ENCODE measurements at regions not wholly inside any gene's neighbourhood (a gene's known extent, or its start where the extent isn't known, plus 50 kb on each side); places are given as distances from the start of the nearest gene placed in this dataset.

DNA sequence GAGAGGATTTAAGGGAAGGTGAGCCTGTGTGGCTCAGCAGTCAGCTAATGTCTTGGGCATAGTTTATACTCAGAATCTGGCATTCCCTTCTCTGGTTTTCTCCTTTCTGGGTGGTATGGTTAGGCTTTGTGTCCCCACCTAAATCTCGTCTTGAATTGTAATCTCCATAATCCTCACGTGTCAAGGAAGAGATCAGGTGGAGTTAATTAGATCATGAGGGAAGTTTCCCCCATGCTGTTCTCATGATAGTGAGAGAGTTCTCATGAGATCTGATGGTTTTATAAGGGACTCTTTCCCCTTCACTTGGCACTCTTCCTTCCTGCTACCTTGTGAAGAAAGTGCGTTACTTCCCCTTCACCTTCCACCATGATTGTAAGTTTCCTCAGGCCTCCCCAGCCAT lies 169.8 kb upstream of the PELI2 start:
- TF ChIP-seq JUND (IDR thresholded peaks at IDR 0.05), result no peak
- no peak for TF ChIP-seq HNF4A (conservative IDR thresholded peaks at IDR 0.05)
- TF ChIP-seq, protein P1, sequence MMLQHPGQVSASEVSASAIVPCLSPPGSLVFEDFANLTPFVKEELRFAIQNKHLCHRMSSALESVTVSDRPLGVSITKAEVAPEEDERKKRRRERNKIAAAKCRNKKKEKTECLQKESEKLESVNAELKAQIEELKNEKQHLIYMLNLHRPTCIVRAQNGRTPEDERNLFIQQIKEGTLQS (IDR thresholded peaks at IDR 0.05), result no peak
- TF ChIP-seq, protein P2, sequence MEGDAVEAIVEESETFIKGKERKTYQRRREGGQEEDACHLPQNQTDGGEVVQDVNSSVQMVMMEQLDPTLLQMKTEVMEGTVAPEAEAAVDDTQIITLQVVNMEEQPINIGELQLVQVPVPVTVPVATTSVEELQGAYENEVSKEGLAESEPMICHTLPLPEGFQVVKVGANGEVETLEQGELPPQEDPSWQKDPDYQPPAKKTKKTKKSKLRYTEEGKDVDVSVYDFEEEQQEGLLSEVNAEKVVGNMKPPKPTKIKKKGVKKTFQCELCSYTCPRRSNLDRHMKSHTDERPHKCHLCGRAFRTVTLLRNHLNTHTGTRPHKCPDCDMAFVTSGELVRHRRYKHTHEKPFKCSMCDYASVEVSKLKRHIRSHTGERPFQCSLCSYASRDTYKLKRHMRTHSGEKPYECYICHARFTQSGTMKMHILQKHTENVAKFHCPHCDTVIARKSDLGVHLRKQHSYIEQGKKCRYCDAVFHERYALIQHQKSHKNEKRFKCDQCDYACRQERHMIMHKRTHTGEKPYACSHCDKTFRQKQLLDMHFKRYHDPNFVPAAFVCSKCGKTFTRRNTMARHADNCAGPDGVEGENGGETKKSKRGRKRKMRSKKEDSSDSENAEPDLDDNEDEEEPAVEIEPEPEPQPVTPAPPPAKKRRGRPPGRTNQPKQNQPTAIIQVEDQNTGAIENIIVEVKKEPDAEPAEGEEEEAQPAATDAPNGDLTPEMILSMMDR (IDR thresholded peaks at IDR 0.05; ENCODE audit: low read depth, low read length, missing input control), result no peak
- no peak for TF ChIP-seq RAD21 (IDR thresholded peaks at IDR 0.05)
- TF ChIP-seq GABPA (IDR thresholded peaks at IDR 0.05 in 1 of 2, conservative IDR thresholded peaks at IDR 0.05 in 1 of 2), result no peak
- no peak for TF ChIP-seq YY1 (IDR thresholded peaks at IDR 0.05)
- TF ChIP-seq SP1 (IDR thresholded peaks at IDR 0.05), result no peak
- TF ChIP-seq RXRA (IDR thresholded peaks at IDR 0.05), result no peak
- no peak for TF ChIP-seq FOXA2 (IDR thresholded peaks at IDR 0.05)
- TF ChIP-seq, protein P3, sequence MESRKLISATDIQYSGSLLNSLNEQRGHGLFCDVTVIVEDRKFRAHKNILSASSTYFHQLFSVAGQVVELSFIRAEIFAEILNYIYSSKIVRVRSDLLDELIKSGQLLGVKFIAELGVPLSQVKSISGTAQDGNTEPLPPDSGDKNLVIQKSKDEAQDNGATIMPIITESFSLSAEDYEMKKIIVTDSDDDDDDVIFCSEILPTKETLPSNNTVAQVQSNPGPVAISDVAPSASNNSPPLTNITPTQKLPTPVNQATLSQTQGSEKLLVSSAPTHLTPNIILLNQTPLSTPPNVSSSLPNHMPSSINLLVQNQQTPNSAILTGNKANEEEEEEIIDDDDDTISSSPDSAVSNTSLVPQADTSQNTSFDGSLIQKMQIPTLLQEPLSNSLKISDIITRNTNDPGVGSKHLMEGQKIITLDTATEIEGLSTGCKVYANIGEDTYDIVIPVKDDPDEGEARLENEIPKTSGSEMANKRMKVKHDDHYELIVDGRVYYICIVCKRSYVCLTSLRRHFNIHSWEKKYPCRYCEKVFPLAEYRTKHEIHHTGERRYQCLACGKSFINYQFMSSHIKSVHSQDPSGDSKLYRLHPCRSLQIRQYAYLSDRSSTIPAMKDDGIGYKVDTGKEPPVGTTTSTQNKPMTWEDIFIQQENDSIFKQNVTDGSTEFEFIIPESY (IDR thresholded peaks at IDR 0.05), result no peak
- TF ChIP-seq EGR1 (IDR thresholded peaks at IDR 0.05; ENCODE audit: low read depth in 2 of 2), result no peak
- TF ChIP-seq, protein P4, sequence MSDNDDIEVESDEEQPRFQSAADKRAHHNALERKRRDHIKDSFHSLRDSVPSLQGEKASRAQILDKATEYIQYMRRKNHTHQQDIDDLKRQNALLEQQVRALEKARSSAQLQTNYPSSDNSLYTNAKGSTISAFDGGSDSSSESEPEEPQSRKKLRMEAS (IDR thresholded peaks at IDR 0.05), result no peak
- no peak for TF ChIP-seq FOXA1 (IDR thresholded peaks at IDR 0.05)
- TF ChIP-seq TAF1 (conservative IDR thresholded peaks at IDR 0.05), result no peak
- TF ChIP-seq, protein P5, sequence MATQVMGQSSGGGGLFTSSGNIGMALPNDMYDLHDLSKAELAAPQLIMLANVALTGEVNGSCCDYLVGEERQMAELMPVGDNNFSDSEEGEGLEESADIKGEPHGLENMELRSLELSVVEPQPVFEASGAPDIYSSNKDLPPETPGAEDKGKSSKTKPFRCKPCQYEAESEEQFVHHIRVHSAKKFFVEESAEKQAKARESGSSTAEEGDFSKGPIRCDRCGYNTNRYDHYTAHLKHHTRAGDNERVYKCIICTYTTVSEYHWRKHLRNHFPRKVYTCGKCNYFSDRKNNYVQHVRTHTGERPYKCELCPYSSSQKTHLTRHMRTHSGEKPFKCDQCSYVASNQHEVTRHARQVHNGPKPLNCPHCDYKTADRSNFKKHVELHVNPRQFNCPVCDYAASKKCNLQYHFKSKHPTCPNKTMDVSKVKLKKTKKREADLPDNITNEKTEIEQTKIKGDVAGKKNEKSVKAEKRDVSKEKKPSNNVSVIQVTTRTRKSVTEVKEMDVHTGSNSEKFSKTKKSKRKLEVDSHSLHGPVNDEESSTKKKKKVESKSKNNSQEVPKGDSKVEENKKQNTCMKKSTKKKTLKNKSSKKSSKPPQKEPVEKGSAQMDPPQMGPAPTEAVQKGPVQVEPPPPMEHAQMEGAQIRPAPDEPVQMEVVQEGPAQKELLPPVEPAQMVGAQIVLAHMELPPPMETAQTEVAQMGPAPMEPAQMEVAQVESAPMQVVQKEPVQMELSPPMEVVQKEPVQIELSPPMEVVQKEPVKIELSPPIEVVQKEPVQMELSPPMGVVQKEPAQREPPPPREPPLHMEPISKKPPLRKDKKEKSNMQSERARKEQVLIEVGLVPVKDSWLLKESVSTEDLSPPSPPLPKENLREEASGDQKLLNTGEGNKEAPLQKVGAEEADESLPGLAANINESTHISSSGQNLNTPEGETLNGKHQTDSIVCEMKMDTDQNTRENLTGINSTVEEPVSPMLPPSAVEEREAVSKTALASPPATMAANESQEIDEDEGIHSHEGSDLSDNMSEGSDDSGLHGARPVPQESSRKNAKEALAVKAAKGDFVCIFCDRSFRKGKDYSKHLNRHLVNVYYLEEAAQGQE (IDR thresholded peaks at IDR 0.05), result no peak
- TF ChIP-seq NR2F2 (IDR thresholded peaks at IDR 0.05), result no peak
- TF ChIP-seq HNF4G (IDR thresholded peaks at IDR 0.05), result no peak
- no peaks in the 10 kb centered on the region for H3K27me3 ChIP-seq (ENCODE audit: control insufficient read depth in 4 of 4, insufficient read depth in 4 of 4, low read length in 3 of 4)
- 70% methylated on average over 3 of the region's 3 CpGs for WGBS
- H3K27ac ChIP-seq (ENCODE audit: low read depth in 1 of 2, low read length in 2 of 2), result no peak overlapping the region
- no peaks in the 10 kb centered on the region for H3K4me1 ChIP-seq (ENCODE audit: control insufficient read depth in 4 of 4, insufficient read depth in 4 of 4, low read length in 3 of 4)
- no peaks in the 10 kb centered on the region for H3K36me3 ChIP-seq (ENCODE audit: control insufficient read depth in 4 of 4, insufficient read depth in 3 of 4, low read depth in 1 of 4, low read length in 3 of 4)
- no peak for DNase-seq (ENCODE audit: low spot score)
- H3K9ac ChIP-seq (ENCODE audit: low read depth in 1 of 2, low read length in 2 of 2), result no peak overlapping the region
- H3K4me3 ChIP-seq (ENCODE audit: low read depth in 1 of 3, low read length in 3 of 3), result no peak overlapping the region
- H3K9me3 ChIP-seq (ENCODE audit: control insufficient read depth in 4 of 4, low read length in 3 of 4), result no peaks in the 10 kb centered on the region

Data from liver (tissue), 8 donors.